ENCODE measurements at regions not wholly inside any gene's neighbourhood (a gene's known extent, or its start where the extent isn't known, plus 50 kb on each side); places are given as distances from the start of the nearest gene placed in this dataset.

- TF ChIP-seq, protein P1, sequence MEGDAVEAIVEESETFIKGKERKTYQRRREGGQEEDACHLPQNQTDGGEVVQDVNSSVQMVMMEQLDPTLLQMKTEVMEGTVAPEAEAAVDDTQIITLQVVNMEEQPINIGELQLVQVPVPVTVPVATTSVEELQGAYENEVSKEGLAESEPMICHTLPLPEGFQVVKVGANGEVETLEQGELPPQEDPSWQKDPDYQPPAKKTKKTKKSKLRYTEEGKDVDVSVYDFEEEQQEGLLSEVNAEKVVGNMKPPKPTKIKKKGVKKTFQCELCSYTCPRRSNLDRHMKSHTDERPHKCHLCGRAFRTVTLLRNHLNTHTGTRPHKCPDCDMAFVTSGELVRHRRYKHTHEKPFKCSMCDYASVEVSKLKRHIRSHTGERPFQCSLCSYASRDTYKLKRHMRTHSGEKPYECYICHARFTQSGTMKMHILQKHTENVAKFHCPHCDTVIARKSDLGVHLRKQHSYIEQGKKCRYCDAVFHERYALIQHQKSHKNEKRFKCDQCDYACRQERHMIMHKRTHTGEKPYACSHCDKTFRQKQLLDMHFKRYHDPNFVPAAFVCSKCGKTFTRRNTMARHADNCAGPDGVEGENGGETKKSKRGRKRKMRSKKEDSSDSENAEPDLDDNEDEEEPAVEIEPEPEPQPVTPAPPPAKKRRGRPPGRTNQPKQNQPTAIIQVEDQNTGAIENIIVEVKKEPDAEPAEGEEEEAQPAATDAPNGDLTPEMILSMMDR (conservative IDR thresholded peaks at IDR 0.05; ENCODE audit: low read depth, low read length), result no peak
- no peak for TF ChIP-seq EZH2 (IDR thresholded peaks at IDR 0.05; ENCODE audit: low read length, unreplicated experiment)
Observed at GRCh38 chr16:61421111-61421510, 615.1 kb downstream of the CDH8 start.

All from PC-3 (cell line).